ENCODE measurements at regions not wholly inside any gene's neighbourhood (a gene's known extent, or its start where the extent isn't known, plus 50 kb on each side); places are given as distances from the start of the nearest gene placed in this dataset.
A peak's percentile ranks its signal among the peaks of the same experiment; 100 is the strongest.

DNA sequence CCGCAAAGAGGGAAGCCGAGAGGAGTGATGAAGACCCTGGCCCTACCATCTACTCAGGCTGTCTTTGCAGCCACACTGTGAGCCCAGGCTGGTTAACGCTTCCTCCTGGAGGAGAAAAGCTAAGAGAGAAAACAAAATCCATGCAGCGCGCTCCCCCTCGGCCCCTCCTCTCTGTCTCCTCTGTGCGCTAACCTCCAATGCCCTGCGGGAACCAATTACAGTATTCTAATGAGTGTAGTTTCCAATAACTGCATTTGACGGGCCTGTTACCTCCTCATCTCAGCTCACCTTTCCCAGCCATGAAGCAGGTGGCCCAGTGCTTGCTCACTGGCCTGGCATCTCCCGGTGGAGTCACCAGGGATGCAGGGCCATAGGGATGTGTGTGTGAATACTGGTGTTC is 565.5 kb downstream of the EBF1 start:
- TF ChIP-seq, protein P1, sequence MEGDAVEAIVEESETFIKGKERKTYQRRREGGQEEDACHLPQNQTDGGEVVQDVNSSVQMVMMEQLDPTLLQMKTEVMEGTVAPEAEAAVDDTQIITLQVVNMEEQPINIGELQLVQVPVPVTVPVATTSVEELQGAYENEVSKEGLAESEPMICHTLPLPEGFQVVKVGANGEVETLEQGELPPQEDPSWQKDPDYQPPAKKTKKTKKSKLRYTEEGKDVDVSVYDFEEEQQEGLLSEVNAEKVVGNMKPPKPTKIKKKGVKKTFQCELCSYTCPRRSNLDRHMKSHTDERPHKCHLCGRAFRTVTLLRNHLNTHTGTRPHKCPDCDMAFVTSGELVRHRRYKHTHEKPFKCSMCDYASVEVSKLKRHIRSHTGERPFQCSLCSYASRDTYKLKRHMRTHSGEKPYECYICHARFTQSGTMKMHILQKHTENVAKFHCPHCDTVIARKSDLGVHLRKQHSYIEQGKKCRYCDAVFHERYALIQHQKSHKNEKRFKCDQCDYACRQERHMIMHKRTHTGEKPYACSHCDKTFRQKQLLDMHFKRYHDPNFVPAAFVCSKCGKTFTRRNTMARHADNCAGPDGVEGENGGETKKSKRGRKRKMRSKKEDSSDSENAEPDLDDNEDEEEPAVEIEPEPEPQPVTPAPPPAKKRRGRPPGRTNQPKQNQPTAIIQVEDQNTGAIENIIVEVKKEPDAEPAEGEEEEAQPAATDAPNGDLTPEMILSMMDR (IDR thresholded peaks at IDR 0.05), result no peak
- H3K27ac ChIP-seq, result no peak overlapping the region
- peaks cover 0 to 18% (median 6%) of the 10 kb centered on the region in 9 donors for H3K4me1 ChIP-seq
- 79 to 84% methylated on average over 10 of the region's 10 CpGs for WGBS, 2 donors
- intact Hi-C loops (cut with DNase I), result no loop called here
- DNase-seq (no peak), ATAC-seq (no peak)
- no peaks in the 10 kb centered on the region for H3K9me3 ChIP-seq
- H3K36me3 ChIP-seq, result no peaks in the 10 kb centered on the region
- peaks cover 0 to 6% (median 0%) of the 10 kb centered on the region in 7 donors for H3K27me3 ChIP-seq
- H3K4me3 ChIP-seq, result no peak overlapping the region

DNA sequence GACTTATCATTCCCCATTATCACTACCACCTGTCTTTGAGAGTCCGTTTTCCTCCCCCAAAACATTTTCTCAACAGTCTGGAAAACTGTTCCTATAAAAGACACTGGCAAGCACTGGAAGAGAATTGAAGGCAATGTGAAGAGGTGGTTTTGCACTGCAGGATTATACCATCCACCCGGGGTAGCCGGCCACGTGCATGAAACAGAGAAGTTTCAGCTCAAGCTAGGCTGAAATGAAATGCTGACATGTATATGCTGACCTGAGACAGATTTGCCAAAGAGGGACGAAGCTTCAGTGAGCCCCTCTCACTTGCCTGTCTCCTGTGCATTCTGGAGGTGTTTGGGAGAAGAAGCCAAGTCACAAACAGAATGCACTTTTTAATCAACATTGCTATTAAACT is 567.0 kb downstream of the EBF1 start:
- intact Hi-C loops (cut with DNase I), result no loop called here
- H3K27me3 ChIP-seq, result peaks cover 0 to 6% (median 0%) of the 10 kb centered on the region in 7 donors

DNA sequence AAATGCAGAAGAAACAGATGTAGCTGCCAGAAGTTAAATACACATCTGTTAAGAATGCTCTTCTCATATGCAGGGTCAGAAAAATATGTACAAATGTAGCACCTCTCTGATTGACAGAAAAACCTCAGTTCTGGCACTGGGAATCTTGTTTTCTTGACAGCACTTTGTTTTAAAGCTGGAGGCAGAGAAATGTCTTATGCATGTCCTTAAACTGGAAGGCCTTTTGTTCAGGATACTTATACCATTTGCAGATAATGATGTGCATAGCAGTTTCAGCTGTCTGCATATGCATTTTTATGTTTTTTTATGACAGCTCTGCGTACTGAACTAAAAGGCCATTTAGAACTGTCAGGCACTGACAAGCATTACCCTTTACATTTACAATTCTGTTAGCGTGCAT is 567.9 kb downstream of the EBF1 start:
- no peaks in the 10 kb centered on the region for H3K9me3 ChIP-seq
- H3K27ac ChIP-seq, result peak overlapping the region in 1 of 10 donors; percentile 8
- peaks cover 0 to 5% (median 0%) of the 10 kb centered on the region in 7 donors for H3K27me3 ChIP-seq
- no peaks in the 10 kb centered on the region for H3K36me3 ChIP-seq
- no peak overlapping the region for H3K4me3 ChIP-seq
- peaks cover 0 to 10% (median 5%) of the 10 kb centered on the region in 9 donors for H3K4me1 ChIP-seq
- WGBS, 2 donors, result 90 to 93% methylated on average over 2 of the region's 2 CpGs
- intact Hi-C loops (cut with DNase I), result no loop called here
- TF ChIP-seq, protein P1 (IDR thresholded peaks at IDR 0.05), result no peak
- ATAC-seq (no peak), DNase-seq (no peak)

More for the DNA sequence above, 567.0 kb downstream of the EBF1 start:
- H3K36me3 ChIP-seq, result no peaks in the 10 kb centered on the region
- ATAC-seq (no peak), DNase-seq (no peak)
- no peak overlapping the region for H3K4me3 ChIP-seq
- H3K27ac ChIP-seq, result no peak overlapping the region
- no peaks in the 10 kb centered on the region for H3K9me3 ChIP-seq
- H3K4me1 ChIP-seq, result peaks cover 0 to 10% (median 5%) of the 10 kb centered on the region in 9 donors
- 90 to 94% methylated on average over 5 of the region's 5 CpGs for WGBS, 2 donors
- TF ChIP-seq, protein P1 (IDR thresholded peaks at IDR 0.05), result no peak

DNA sequence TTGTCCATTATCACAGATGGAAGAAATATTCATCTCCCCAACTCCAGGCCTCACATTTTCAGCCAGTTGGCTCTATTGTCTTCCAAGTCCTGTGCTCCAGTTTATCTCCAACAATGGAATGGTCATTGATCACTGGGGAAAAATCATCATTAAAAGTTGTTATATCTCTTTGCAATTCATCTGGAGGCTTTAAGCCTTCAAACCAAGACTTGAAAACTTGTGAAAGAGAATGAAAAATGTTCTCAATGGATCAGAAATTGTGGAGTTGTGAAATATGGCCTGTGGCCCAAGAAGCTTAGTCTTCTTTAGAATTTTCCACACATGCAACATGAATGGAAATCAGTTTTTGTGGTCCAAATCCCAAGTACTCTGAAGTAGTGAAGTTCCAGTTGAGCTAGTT is 569.6 kb downstream of the EBF1 start:
- no peaks in the 10 kb centered on the region for H3K9me3 ChIP-seq
- no peak overlapping the region for H3K4me3 ChIP-seq
- peaks cover 0 to 10% (median 5%) of the 10 kb centered on the region in 9 donors for H3K4me1 ChIP-seq
- ATAC-seq, result peak in 1 of 8 donors; percentile 29
- DNase-seq, result no peak
- TF ChIP-seq, protein P1 (IDR thresholded peaks at IDR 0.05), result no peak
- intact Hi-C loops (cut with DNase I), result no loop called here
- H3K27me3 ChIP-seq, result no peaks in the 10 kb centered on the region
- H3K36me3 ChIP-seq, result no peaks in the 10 kb centered on the region
- no peak overlapping the region for H3K27ac ChIP-seq
